MCF 10A (cell line): ENCODE measurements at regions not wholly inside any gene's neighbourhood (a gene's known extent, or its start where the extent isn't known, plus 50 kb on each side); places are given as distances from the start of the nearest gene placed in this dataset.
"Not testable (repeated sequence)": the region's sequence is repeated elsewhere in the genome, so short reads cannot be mapped to it uniquely, and the experiment has no call there.

Experiments used
- BruUV-seq: library from RNA; stranded (reverse); fragments of 400-500 nt; replicated peaks from 2 replicates; lab custom pipeline; 2021; lab: Mats Ljungman, UMichigan
- CTCF ChIA-PET: fragments of 300-600 bp; sonication (Branson Sonifier 250); formaldehyde crosslinking; extraction: SDS; loops from one replicate; lab custom pipeline; 2021; ENCODE audit warnings: antibody characterized with exemption, inconsistent platforms; lab: Yijun Ruan, JAX
- POLR2A ChIA-PET: fragments of 300-600, 350-650 bp; sonication (Branson Sonifier 250); formaldehyde crosslinking; extraction: SDS; loops from one replicate; lab custom pipeline; 2020; ENCODE audit warnings: antibody characterized with exemption, inconsistent platforms; lab: Yijun Ruan, JAX
- DNase-seq: peaks from one replicate; pipeline ENCODE4 v3.0.0-alpha.2; 2018; ENCODE audit not compliant: unreplicated experiment
- H3K27ac Mint-ChIP-seq: one replicate; pipeline ENCODE4 v1.8.0; 2022; ENCODE audit warnings: mild to moderate bottlenecking, low read depth, mixed read lengths; ENCODE audit not compliant: unreplicated experiment
- H3K27me3 Mint-ChIP-seq: one replicate; pipeline ENCODE4 v1.8.0; 2022; ENCODE audit warnings: mixed read lengths; ENCODE audit not compliant: insufficient read depth, unreplicated experiment
- H3K36me3 Mint-ChIP-seq: one replicate; pipeline ENCODE4 v1.8.0; 2022; ENCODE audit warnings: mild to moderate bottlenecking, moderate library complexity, mixed read lengths; ENCODE audit not compliant: insufficient read depth, unreplicated experiment
- H3K4me1 Mint-ChIP-seq: one replicate; pipeline ENCODE4 v1.8.0; 2022; ENCODE audit warnings: mixed read lengths; ENCODE audit not compliant: insufficient read depth, unreplicated experiment
- H3K4me3 Mint-ChIP-seq: one replicate; pipeline ENCODE4 v1.8.0; 2022; ENCODE audit warnings: mild to moderate bottlenecking, moderate library complexity, mixed read lengths; ENCODE audit not compliant: unreplicated experiment
- H3K9me3 Mint-ChIP-seq: one replicate; pipeline ENCODE4 v1.8.0; 2022; ENCODE audit warnings: mixed read lengths; ENCODE audit not compliant: unreplicated experiment
- intact Hi-C: fragments of 100-400 bp; cut with micrococcal nuclease; formaldehyde crosslinking; loops from 2 replicates; pipeline ENCODE4 v1.14.1; 2022
- TF ChIP-seq, protein P1 (sequence below): fragments of 200-600 bp; IDR thresholded peaks from one replicate; pipeline ENCODE4 v1.8.0; 2022; ENCODE audit warnings: antibody characterized with exemption, mild to moderate bottlenecking; ENCODE audit not compliant: unreplicated experiment

DNA sequence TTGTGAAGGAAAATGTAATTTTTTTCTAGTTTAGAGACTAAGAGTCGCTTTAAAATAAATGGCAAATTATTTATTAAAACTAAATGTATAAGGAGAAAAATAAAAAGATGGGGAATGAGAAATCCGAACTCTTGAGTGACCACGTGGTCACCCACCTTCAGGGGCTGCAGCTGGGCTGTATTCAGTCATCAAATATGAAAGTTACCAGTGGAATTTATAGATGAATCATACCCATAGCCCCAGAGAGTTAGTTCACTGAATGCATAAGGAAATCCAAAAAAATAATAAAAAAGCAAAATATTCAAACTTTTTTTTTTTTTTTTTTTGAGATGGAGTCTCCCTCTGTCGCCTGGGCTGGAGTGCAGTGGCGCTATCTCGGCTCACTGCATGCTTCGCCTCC lies 947.7 kb upstream of the ADGRB3 start:
- no TSS peak for BruUV-seq
- POLR2A ChIA-PET: no interaction called here
- Mint-ChIP-seq H3K9me3 (no peaks in the 10 kb centered on the region), H3K27me3 (no peaks in the 10 kb centered on the region), H3K4me3 (no peak overlapping the region), H3K27ac (no peak overlapping the region), H3K36me3 (no peaks in the 10 kb centered on the region), H3K4me1 (peaks cover 8% of the 10 kb centered on the region)
- TF ChIP-seq, protein P1, sequence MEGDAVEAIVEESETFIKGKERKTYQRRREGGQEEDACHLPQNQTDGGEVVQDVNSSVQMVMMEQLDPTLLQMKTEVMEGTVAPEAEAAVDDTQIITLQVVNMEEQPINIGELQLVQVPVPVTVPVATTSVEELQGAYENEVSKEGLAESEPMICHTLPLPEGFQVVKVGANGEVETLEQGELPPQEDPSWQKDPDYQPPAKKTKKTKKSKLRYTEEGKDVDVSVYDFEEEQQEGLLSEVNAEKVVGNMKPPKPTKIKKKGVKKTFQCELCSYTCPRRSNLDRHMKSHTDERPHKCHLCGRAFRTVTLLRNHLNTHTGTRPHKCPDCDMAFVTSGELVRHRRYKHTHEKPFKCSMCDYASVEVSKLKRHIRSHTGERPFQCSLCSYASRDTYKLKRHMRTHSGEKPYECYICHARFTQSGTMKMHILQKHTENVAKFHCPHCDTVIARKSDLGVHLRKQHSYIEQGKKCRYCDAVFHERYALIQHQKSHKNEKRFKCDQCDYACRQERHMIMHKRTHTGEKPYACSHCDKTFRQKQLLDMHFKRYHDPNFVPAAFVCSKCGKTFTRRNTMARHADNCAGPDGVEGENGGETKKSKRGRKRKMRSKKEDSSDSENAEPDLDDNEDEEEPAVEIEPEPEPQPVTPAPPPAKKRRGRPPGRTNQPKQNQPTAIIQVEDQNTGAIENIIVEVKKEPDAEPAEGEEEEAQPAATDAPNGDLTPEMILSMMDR: no peak
- no peak for DNase-seq
- CTCF ChIA-PET: no interaction called here
- intact Hi-C loops: no loop called here

DNA sequence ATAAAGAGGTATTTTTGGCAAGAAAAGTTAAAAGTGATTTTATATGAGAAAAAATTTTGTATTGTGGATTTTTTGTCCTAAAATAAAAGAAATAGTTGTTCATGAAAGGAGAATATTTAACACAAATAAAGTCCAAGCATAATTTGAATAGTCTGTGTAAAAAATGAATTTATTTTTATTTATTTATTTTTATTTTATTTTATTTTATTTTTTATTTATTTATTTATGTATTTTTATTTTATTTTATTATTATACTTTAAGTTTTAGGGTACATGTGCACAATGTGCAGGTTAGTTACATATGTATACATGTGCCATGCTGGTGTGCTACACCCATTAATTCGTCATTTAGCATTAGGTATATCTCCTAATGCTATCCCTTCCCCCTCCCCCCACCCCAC lies 948.9 kb upstream of the ADGRB3 start:
- BruUV-seq, POLR2A ChIA-PET, H3K36me3 Mint-ChIP-seq, H3K27me3 Mint-ChIP-seq, H3K4me3 Mint-ChIP-seq, intact Hi-C loops, H3K4me1 Mint-ChIP-seq, DNase-seq, H3K27ac Mint-ChIP-seq, H3K9me3 Mint-ChIP-seq: not testable (repeated sequence)
- CTCF ChIA-PET: interaction anchor here (0.6 to 0.7 kb wide), 2 partner anchors 145 to 753 kb away, joined by 3 read pairs; no protein-coding TSS in a partner anchor

DNA sequence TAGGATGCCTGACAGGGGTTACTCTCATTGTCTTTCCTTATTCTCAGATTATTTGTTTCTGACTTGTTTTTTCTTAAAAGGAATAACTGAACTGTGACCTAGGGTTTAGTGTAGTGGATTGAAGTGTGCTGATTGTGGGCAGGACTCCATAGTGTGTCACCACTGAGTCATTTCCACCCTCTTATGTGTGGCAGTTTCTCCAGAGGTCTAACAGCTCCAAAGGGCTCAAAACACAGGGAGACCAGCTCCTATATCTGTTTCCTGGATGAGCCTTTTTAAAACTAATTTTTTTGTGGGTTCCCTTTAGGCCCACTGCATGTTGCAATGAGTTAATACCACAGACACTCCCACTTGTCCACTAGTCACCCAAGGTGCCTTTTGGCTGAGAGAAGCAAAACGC lies 951.1 kb upstream of the ADGRB3 start:
- CTCF ChIA-PET: interaction anchor here (0.5 kb wide), 1 partner anchor 362 kb away, joined by 3 read pairs; no protein-coding TSS in a partner anchor
- intact Hi-C loops: no loop called here
- no peak overlapping the region for H3K4me3 Mint-ChIP-seq

DNA sequence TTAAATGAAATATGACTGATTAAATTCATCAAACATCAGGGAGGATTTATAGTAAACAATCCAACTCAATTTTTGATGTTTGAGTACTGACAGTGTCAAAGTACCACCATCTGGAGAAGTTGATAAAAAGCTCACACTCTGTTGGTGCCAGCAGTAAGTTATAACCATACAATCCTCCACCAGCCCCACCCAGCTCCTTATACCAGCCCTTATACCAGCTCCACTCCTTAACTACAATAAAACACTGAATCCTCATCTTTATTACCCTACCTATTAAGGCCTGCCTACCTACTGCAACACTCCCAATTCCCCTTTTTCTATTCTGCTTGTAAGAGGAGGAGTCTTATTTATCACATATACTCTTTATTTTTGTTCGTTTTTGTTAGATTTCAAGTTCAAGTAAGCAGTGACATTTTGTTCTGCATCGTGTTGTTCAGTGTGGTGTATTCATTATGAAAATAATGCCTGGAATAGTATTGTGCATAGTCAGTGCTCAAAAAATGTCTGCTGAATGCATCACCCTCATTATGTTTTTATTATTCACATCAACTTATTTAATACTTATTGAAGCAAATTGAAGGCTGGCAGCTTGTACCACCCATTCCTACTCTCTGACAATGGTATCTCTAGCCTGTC lies 954.7 kb upstream of the ADGRB3 start:
- DNase-seq: no peak
- intact Hi-C loops: no loop called here
- no peaks in the 10 kb centered on the region for H3K27me3 Mint-ChIP-seq
- BruUV-seq: no TSS peak
- peak overlapping the region; percentile 56 for H3K27ac Mint-ChIP-seq
- no peak overlapping the region for H3K4me3 Mint-ChIP-seq
- ChIA-PET CTCF (no interaction called here), POLR2A (no interaction called here)
- TF ChIP-seq, protein P1: no peak
- H3K9me3 Mint-ChIP-seq: peaks cover 5% of the 10 kb centered on the region
- peaks cover 14% of the 10 kb centered on the region for H3K4me1 Mint-ChIP-seq
- H3K36me3 Mint-ChIP-seq: no peaks in the 10 kb centered on the region

More for the DNA sequence above, 951.1 kb upstream of the ADGRB3 start:
- Mint-ChIP-seq H3K9me3 (no peaks in the 10 kb centered on the region), H3K4me1 (peaks cover 14% of the 10 kb centered on the region), H3K36me3 (no peaks in the 10 kb centered on the region), H3K27ac (peak overlapping the region; percentile 51), H3K27me3 (no peaks in the 10 kb centered on the region)
- DNase-seq: peak; percentile 71
- no TSS peak for BruUV-seq
- POLR2A ChIA-PET: no interaction called here
- TF ChIP-seq, protein P1: no peak
